Stimulated activated CD8-positive, alpha-beta memory T cell treated with anti-CD3 and anti-CD28 coated beads, Interleukin-15, amount 100 ng/mL, for 48 hours (primary cell): ENCODE measurements at regions not wholly inside any gene's neighbourhood (a gene's known extent, or its start where the extent isn't known, plus 50 kb on each side); places are given as distances from the start of the nearest gene placed in this dataset.

Source experiments
- DNase-seq, 2 donors: peaks; one replicate each; pipeline ENCODE4 v3.0.0-alpha.2; 2020; ENCODE audit warnings: low read depth in 2 of 2

GRCh38 chr2:21947046-21947445 lies 823.3 kb downstream of the TDRD15 start:
- DNase-seq, result no peak

GRCh38 chr2:21966139-21966538 lies 842.4 kb downstream of the TDRD15 start:
- no peak for DNase-seq

DNA sequence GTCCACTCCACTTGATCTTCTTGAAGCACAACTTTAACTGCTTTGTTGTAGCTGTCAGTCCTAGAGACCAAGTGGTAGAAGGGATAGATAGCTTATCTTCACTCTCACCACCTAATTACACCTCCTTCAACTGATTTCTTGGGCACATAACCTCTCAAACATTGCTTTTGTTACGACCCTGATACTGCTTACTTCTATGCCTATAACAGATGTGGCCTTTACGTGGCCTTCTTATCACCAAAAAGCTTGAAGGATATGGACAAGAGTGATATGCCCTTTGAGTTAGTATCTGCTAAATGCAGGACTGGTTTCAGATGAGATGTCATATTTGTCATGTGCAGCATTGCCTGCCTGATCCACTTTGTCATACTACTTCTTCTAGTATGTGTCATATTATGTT lies 847.2 kb downstream of the TDRD15 start:
- no peak for DNase-seq

DNA sequence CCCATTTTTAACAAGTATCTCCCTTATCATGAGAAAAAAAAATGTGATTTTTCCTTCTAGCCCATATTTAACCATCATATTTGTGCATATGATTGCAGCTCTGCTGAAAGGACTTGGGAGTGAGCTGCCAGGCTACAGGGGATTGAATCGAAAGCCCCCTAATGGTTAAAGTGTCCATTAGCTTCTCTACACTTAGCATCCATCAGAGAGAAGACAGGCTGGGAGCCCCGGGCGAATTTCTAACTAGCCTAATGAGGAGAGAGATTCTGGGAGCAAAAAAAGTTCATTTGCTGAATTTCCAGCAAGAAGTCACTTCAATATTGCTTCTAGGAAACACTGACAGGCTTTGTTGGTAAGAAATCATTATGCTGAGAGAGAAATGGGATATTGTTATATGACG lies 848.8 kb downstream of the TDRD15 start:
- DNase-seq, result no peak

- DNase-seq, result no peak
Measured at GRCh38 chr2:21981127-21981526, 857.4 kb downstream of the TDRD15 start.

DNA sequence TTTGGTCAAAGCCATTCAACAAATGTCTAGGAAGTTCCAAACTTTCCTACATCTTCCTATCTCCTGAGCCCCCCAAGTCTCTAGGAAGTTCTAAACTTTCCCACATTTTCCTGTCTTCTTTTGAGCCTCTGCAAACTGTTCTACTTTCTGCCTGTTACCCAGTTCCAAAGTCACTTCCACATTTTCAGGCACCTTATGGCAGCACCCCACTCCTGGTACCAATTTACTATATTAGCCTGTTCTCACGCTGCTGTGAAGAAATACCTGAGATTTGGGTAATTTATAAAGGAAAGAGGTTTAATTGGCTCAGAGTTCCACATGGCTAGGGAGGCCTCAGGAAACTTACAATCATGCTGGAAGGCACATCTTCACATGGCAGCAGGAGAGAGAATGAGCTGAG lies 869.2 kb downstream of the TDRD15 start:
- no peak for DNase-seq

DNA sequence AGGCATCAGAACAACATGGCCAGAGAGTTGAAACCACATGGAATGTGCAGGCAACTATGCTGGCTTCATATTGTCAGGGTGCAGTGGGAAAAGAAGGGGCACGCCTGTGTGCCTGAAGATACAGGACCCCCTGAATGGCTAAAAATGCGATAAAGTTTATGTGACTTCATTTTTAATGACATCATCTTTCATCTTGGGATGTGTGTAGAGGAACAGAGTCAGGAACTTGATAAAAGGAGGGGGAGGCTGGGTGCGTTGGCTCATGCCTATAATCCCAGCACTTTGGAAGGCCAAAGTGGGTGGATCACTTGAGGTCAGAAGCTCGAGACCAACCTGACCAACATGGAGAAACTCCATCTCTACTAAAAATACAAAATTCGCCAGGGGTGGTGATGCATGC lies 872.6 kb downstream of the TDRD15 start:
- DNase-seq, result no peak

DNA sequence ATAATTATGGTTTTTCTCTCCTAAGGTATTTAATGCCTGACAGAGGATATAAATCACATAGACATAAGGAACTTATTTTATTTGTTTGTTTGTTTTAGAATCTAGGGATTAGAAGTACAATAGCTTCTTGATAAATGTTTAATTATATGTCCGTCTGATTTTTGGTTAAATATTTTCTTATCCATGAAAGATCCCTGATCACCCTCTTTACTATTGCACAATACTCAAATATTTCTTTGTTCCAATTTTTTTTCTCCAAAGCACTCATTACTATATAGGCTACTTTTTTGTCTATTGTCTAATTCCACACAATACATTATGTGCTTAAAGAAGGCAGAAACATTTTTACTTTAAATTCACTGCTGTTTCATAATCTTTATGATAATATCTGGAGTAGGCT lies 875.8 kb downstream of the TDRD15 start:
- DNase-seq, result no peak

- no peak for DNase-seq
Measured at GRCh38 chr2:22002066-22002465, 878.3 kb downstream of the TDRD15 start.

- no peak for DNase-seq
Measured at GRCh38 chr2:22003270-22003669, 879.5 kb downstream of the TDRD15 start.

DNA sequence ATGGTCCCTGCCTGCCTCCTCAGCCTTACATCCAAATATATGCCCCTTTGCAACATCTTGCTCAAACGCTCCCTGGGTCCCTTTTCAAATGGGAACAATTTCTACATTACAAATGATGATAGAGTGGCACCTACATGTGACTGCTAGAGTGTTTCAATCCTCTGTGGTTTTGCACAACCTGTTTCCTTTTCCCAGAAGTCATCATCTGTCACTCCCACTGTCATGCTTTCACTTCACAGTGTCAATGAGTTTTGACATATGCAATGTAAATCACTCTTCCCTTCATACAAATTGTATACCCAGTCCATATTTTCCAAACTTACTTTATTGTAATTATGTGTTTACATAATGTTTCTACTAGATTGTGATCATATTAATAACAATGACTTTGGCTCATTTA lies 887.3 kb downstream of the TDRD15 start:
- no peak for DNase-seq

GRCh38 chr2:22020091-22020742 lies 896.4 kb downstream of the TDRD15 start:
- DNase-seq, result no peak

DNA sequence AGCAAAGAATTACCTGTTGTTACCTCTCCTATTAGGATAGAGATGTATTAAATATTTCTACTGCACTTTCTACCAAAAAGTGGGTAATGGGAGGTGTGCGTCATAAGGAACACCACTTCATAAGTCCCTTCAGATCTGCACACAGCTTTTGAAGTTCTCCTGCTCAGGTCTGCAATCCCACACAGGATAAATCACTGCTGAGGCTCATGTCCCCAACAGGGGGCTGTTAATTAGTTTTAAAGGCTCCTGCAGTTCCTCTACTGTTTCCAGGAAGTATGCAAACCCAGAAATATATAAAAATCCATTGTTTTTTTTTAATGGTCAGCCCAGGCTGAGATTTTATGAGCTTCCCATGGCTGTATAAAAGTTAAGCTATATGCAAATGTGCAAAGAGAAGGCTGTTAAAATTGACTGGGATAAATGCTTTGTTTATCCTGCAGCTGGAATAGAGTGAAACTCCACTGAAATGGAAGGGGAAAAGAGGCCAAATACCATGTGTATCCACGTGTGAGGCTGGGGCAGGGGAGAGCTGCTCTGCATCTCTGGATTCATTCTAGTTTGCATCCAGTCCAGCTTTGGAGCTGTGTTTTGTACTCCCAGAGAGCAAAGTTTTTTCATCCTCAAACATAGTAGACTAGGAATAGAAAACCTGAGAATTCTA lies 903.7 kb downstream of the TDRD15 start:
- no peak for DNase-seq

GRCh38 chr2:22035361-22035830 lies 911.6 kb downstream of the TDRD15 start:
- no peak for DNase-seq

- no peak for DNase-seq
Measured at GRCh38 chr2:22037274-22037673, 913.5 kb downstream of the TDRD15 start.

GRCh38 chr2:22043784-22044183 lies 920.0 kb downstream of the TDRD15 start:
- DNase-seq, result no peak

GRCh38 chr2:22055784-22056620 lies 932.2 kb downstream of the TDRD15 start:
- DNase-seq, result no peak

DNA sequence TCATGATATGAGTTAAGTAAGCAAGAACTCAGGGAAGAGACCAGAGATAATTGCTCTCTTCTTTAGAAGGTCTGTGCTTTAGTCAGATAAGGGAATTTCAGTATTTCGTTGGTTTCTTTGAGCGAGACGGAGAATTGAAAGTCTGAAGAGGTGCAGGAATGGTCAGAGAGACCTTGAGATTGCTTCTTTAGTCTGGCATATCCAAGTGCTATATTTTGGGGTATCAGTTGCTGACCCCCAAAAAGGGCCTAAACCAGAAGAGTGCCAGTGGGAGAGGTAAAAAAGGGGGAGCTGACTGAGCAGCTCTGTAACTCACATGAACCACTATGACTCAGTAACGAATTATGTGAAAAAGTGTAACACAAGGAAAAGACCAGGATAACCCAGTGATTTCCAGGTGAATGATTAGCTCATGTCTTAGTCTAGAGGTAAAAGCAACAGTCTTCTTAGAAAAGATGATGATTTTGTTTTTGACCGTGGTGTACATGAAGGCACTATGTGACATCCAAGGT lies 932.9 kb downstream of the TDRD15 start:
- DNase-seq, result no peak

GRCh38 chr2:22062679-22063078 lies 938.9 kb downstream of the TDRD15 start:
- DNase-seq, result no peak

GRCh38 chr2:22076454-22076853 lies 952.7 kb downstream of the TDRD15 start:
- no peak for DNase-seq

GRCh38 chr2:22078701-22079100 lies 954.9 kb downstream of the TDRD15 start:
- no peak for DNase-seq

DNA sequence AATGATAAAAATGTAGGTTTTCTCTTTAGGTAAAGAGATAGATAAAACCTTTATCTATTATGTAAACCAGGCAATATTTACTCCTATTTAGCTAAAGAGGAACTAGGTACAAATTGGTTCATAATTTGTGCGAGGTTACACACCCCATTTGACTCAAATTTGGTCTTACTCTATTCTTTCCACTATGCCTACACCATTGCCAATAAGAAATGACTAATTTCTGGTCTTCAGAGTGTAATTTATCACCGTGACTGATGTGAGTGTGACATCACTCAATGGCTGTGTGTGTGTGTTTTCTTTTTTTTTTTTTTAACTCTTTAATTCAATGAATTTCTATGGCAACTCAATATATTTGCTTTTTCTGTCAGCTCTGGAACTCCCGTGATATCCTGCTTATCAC lies 955.8 kb downstream of the TDRD15 start:
- no peak for DNase-seq

DNA sequence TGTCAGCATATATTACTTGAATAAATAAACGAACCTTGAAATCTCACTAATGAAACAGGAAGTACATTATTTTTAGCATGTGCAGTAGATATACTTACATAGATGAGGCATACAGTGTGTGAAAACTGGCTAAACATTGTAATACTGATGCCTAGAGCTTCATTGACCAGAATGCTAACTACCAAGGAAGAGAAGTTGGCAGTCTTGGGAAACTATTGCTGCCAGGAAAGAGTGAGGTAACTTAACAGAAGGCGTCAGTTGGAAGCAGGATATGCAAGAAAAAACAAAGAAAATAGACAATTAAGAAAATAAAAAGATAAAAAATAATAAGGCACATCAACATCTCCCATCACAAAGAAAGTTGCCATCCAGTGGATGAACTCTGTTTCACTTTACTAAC lies 963.0 kb downstream of the TDRD15 start:
- no peak for DNase-seq
